GM13976 (cell line): ENCODE measurements at regions not wholly inside any gene's neighbourhood (a gene's known extent, or its start where the extent isn't known, plus 50 kb on each side); places are given as distances from the start of the nearest gene placed in this dataset.
"Not testable (repeated sequence)": the region's sequence is repeated elsewhere in the genome, so short reads cannot be mapped to it uniquely, and the experiment has no call there.

Source experiments
- DNase-seq: peaks from one replicate; pipeline ENCODE4 v3.0.0; 2012; ENCODE audit warnings: low spot score
- CTCF ChIP-seq: IDR thresholded peaks from 2 replicates; pipeline ENCODE4 v1.5.1; 2012; ENCODE audit warnings: borderline replicate concordance, mild to moderate bottlenecking; ENCODE audit not compliant: insufficient read depth; ENCODE audit errors: extremely low read depth, missing control alignments, control extremely low read depth
- in situ Hi-C: fragments of 300-500 bp; cut with MboI; formaldehyde crosslinking; loops from one replicate; pipeline ENCODE4 v1.12.0; 2022; ENCODE audit warnings: low sequenced_read_pairs, mixed read lengths, inconsistent platforms; ENCODE audit not compliant: unreplicated experiment

- no peak for DNase-seq
Measured at GRCh38 chr9:26789959-26790358, 102.6 kb downstream of the CAAP1 start.

GRCh38 chr9:26786564-26786963, 106.0 kb downstream of the CAAP1 start:
- no peak for DNase-seq
- no peak for TF ChIP-seq CTCF
- in situ Hi-C loops = no loop called here

More at GRCh38 chr9:26789959-26790358, 102.6 kb downstream of the CAAP1 start:
- no peak for TF ChIP-seq CTCF
- in situ Hi-C loops = no loop called here

- no peak for DNase-seq
- no peak for TF ChIP-seq CTCF
- in situ Hi-C loops = no loop called here
Measured at GRCh38 chr9:26782899-26783298, 109.7 kb downstream of the CAAP1 start.

- TF ChIP-seq CTCF = no peak
Measured at GRCh38 chr9:26781906-26782305, 110.7 kb downstream of the CAAP1 start.

GRCh38 chr9:26780307-26780706, 112.3 kb downstream of the CAAP1 start:
- in situ Hi-C loops, DNase-seq: not testable (repeated sequence)

More at GRCh38 chr9:26781906-26782305, 110.7 kb downstream of the CAAP1 start:
- DNase-seq = no peak
- in situ Hi-C loops = no loop called here

GRCh38 chr9:26779062-26779461, 113.5 kb downstream of the CAAP1 start:
- DNase-seq = no peak
- TF ChIP-seq CTCF = no peak
- in situ Hi-C loops = no loop called here

- no peak for DNase-seq
- TF ChIP-seq CTCF = no peak
- in situ Hi-C loops = no loop called here
Measured at GRCh38 chr9:26775391-26775790, 117.2 kb downstream of the CAAP1 start.
